ENCODE measurements at regions not wholly inside any gene's neighbourhood (a gene's known extent, or its start where the extent isn't known, plus 50 kb on each side); places are given as distances from the start of the nearest gene placed in this dataset.
"Not testable (repeated sequence)": the region's sequence is repeated elsewhere in the genome, so short reads cannot be mapped to it uniquely, and the experiment has no call there.

- not testable (repeated sequence) for DNase-seq (ENCODE audit: low read depth)
Measured at GRCh38 chr15:70367913-70368705, 270.4 kb upstream of the TLE3 start.

GRCh38 chr15:70364023-70364422, 266.3 kb upstream of the TLE3 start:
- not testable (repeated sequence) for DNase-seq (ENCODE audit: low read depth)

- peak; percentile 47 for DNase-seq (ENCODE audit: low read depth)
Measured at GRCh38 chr15:70362886-70363285, 265.2 kb upstream of the TLE3 start.

GRCh38 chr15:70362350-70362749, 264.6 kb upstream of the TLE3 start:
- DNase-seq (ENCODE audit: low read depth): no peak

GRCh38 chr15:70361891-70362290, 264.2 kb upstream of the TLE3 start:
- no peak for DNase-seq (ENCODE audit: low read depth)

- DNase-seq (ENCODE audit: low read depth): no peak
Measured at GRCh38 chr15:70361106-70361505, 263.4 kb upstream of the TLE3 start.

GRCh38 chr15:70358871-70359647, 261.3 kb upstream of the TLE3 start:
- DNase-seq (ENCODE audit: low read depth): no peak

GRCh38 chr15:70358011-70358819, 260.5 kb upstream of the TLE3 start:
- DNase-seq (ENCODE audit: low read depth): no peak

- DNase-seq (ENCODE audit: low read depth): no peak
Measured at GRCh38 chr15:70357453-70357852, 259.7 kb upstream of the TLE3 start.

- DNase-seq (ENCODE audit: low read depth): peak; percentile 23
Measured at GRCh38 chr15:70356919-70357318, 259.2 kb upstream of the TLE3 start.

GRCh38 chr15:70356062-70356860, 258.5 kb upstream of the TLE3 start:
- DNase-seq (ENCODE audit: low read depth): no peak

- DNase-seq (ENCODE audit: low read depth): no peak
Measured at GRCh38 chr15:70355275-70355795, 257.6 kb upstream of the TLE3 start.

GRCh38 chr15:70354346-70354905, 256.7 kb upstream of the TLE3 start:
- no peak for DNase-seq (ENCODE audit: low read depth)

GRCh38 chr15:70353606-70354345, 256.1 kb upstream of the TLE3 start:
- DNase-seq (ENCODE audit: low read depth): no peak

- no peak for DNase-seq (ENCODE audit: low read depth)
Measured at GRCh38 chr15:70351941-70352774, 254.4 kb upstream of the TLE3 start.

- DNase-seq (ENCODE audit: low read depth): no peak
Measured at GRCh38 chr15:70351391-70351790, 253.7 kb upstream of the TLE3 start.

GRCh38 chr15:70348581-70349344, 251.0 kb upstream of the TLE3 start:
- DNase-seq (ENCODE audit: low read depth): no peak

GRCh38 chr15:70348226-70348543, 250.5 kb upstream of the TLE3 start:
- DNase-seq (ENCODE audit: low read depth): no peak

All from EH (cell line).